GM23338 (cell line): ENCODE measurements at regions not wholly inside any gene's neighbourhood (a gene's known extent, or its start where the extent isn't known, plus 50 kb on each side); places are given as distances from the start of the nearest gene placed in this dataset.

ENCODE experiments used
- ATAC-seq: fragments of 200-7000 bp; cut with Tn5 transposase; 3 replicates; pipeline ENCODE4 v1.9.1; 2020
- DNase-seq: peaks from one replicate; pipeline ENCODE4 v3.0.0-alpha.2; 2015; ENCODE audit warnings: low spot score
- H2AFZ ChIP-seq: fragments of 200-600 bp; sonication (generic); 2 replicates; pipeline ENCODE4 v1.8.0; 2016; ENCODE audit warnings: antibody characterized with exemption, mild to moderate bottlenecking, moderate library complexity
- H3F3A ChIP-seq: fragments of 200-600 bp; sonication (generic); replicated peaks from 2 replicates; pipeline ENCODE4 v1.8.0; 2017; ENCODE audit warnings: antibody characterized with exemption, mixed run types, low read depth
- H3K27ac ChIP-seq: fragments of 200-600 bp; sonication (generic); 2 replicates; pipeline ENCODE4 v1.6.1; 2016; ENCODE audit warnings: low read depth
- H3K27me3 ChIP-seq: fragments of 200-600 bp; sonication (generic); 2 replicates; pipeline ENCODE4 v1.8.0; 2016; ENCODE audit warnings: mild to moderate bottlenecking, mixed run types, moderate library complexity; ENCODE audit not compliant: insufficient read depth
- H3K36me3 ChIP-seq: fragments of 200-600 bp; sonication (generic); 2 replicates; pipeline ENCODE4 v1.8.0; 2016; ENCODE audit warnings: mild to moderate bottlenecking; ENCODE audit not compliant: insufficient read depth
- H3K4me1 ChIP-seq: fragments of 200-600 bp; sonication (generic); 2 replicates; pipeline ENCODE4 v1.8.0; 2016; ENCODE audit warnings: mild to moderate bottlenecking, moderate library complexity; ENCODE audit not compliant: insufficient read depth
- H3K4me2 ChIP-seq: fragments of 200-600 bp; sonication (generic); 2 replicates; pipeline ENCODE4 v1.7.1; 2017; ENCODE audit warnings: mixed run types
- H3K4me3 ChIP-seq: fragments of 200-600 bp; sonication (generic); 2 replicates; pipeline ENCODE4 v1.6.1; 2016; ENCODE audit warnings: mixed run types
- H3K79me2 ChIP-seq: fragments of 200-600 bp; sonication (generic); replicated peaks from 2 replicates; pipeline ENCODE4 v1.8.0; 2017; ENCODE audit warnings: mild to moderate bottlenecking; ENCODE audit not compliant: insufficient read depth
- H3K9me2 ChIP-seq: fragments of 200-600 bp; sonication (generic); 2 replicates; pipeline ENCODE4 v1.8.0; 2017; ENCODE audit not compliant: insufficient read depth
- H4K20me1 ChIP-seq: fragments of 200-600 bp; sonication (generic); replicated peaks from 2 replicates; pipeline ENCODE4 v1.8.0; 2017; ENCODE audit warnings: mild to moderate bottlenecking; ENCODE audit not compliant: insufficient read depth
- H3K27ac Mint-ChIP-seq: 2 replicates; pipeline ENCODE4 v1.8.0; 2020; ENCODE audit warnings: inconsistent platforms, mild to moderate bottlenecking, moderate library complexity, mixed read lengths
- H3K27me3 Mint-ChIP-seq: 3 replicates; pipeline ENCODE4 v1.8.0; 2022; ENCODE audit warnings: low read depth, mild to moderate bottlenecking, moderate library complexity, mixed read lengths, inconsistent platforms; ENCODE audit not compliant: insufficient read depth, poor library complexity
- H3K36me3 Mint-ChIP-seq: 3 replicates; pipeline ENCODE4 v1.8.0; 2021; ENCODE audit warnings: low read depth, mild to moderate bottlenecking, inconsistent platforms, moderate library complexity, mixed read lengths
- H3K4me1 Mint-ChIP-seq: 3 replicates; pipeline ENCODE4 v1.8.0; 2020; ENCODE audit warnings: mild to moderate bottlenecking, inconsistent platforms, mixed read lengths
- H3K4me3 Mint-ChIP-seq: 3 replicates; pipeline ENCODE4 v1.8.0; 2021; ENCODE audit warnings: moderate library complexity, mild to moderate bottlenecking, inconsistent platforms, mixed read lengths
- H3K9me3 Mint-ChIP-seq: 3 replicates; pipeline ENCODE4 v1.8.0; 2020; ENCODE audit warnings: moderate library complexity, mild to moderate bottlenecking, inconsistent platforms, mixed read lengths
- CREB1 ChIP-seq: fragments of 250-450 bp; sonication (Bioruptor Pico); IDR thresholded peaks from 2 replicates; pipeline ENCODE4 v1.5.0; 2020; ENCODE audit warnings: low read depth, mild to moderate bottlenecking, moderate library complexity
- CTCF ChIP-seq, 2 experiments: fragments of 200-600 bp in 1 of 2; sonication (generic) in 1 of 2; conservative IDR thresholded peaks; 2 replicates each; pipeline versions ENCODE4 v1.5.1 to v1.6.1; 2016 to 2017; ENCODE audit warnings: antibody characterized with exemption in 2 of 2, low read depth in 2 of 2, mild to moderate bottlenecking in 2 of 2, moderate library complexity in 1 of 2
- ETS1 ChIP-seq: IDR thresholded peaks from 2 replicates; pipeline ENCODE4 v1.6.1; 2016; ENCODE audit warnings: antibody characterized with exemption
- EZH2 ChIP-seq: fragments of 200-600 bp; sonication (generic); IDR thresholded peaks from one replicate; pipeline ENCODE4 v1.8.0; 2017; ENCODE audit warnings: antibody characterized with exemption, mild to moderate bottlenecking, low read depth; ENCODE audit not compliant: unreplicated experiment
- EZH2phosphoT487 ChIP-seq: fragments of 200-600 bp; sonication (generic); IDR thresholded peaks from one replicate; pipeline ENCODE4 v1.8.1; 2018; ENCODE audit warnings: antibody characterized with exemption; ENCODE audit not compliant: unreplicated experiment
- JUNB ChIP-seq: IDR thresholded peaks from one replicate; pipeline ENCODE4 v1.6.1; 2016; ENCODE audit warnings: antibody characterized with exemption; ENCODE audit not compliant: unreplicated experiment
- NANOG ChIP-seq: IDR thresholded peaks from 2 replicates; pipeline ENCODE4 v1.6.1; 2016; ENCODE audit warnings: antibody characterized with exemption, borderline replicate concordance
- POLR2AphosphoS5 ChIP-seq: IDR thresholded peaks from 2 replicates; pipeline ENCODE4 v1.6.1; 2016; ENCODE audit warnings: antibody characterized with exemption, low read depth
- REST ChIP-seq: IDR thresholded peaks from one replicate; pipeline ENCODE4 v1.6.1; 2018; ENCODE audit warnings: antibody characterized with exemption; ENCODE audit not compliant: unreplicated experiment
- STAT1 ChIP-seq: IDR thresholded peaks from one replicate; pipeline ENCODE4 v1.6.1; 2016; ENCODE audit warnings: antibody characterized with exemption; ENCODE audit not compliant: unreplicated experiment
- ZNF114 ChIP-seq: fragments of 250-450 bp; sonication (Bioruptor Pico); IDR thresholded peaks from 2 replicates; pipeline ENCODE4 v1.5.0; 2020; ENCODE audit warnings: mild to moderate bottlenecking, moderate library complexity
- ZNF331 ChIP-seq: fragments of 250-450 bp; sonication (Bioruptor Pico); IDR thresholded peaks from 2 replicates; pipeline ENCODE4 v1.5.0; 2020; ENCODE audit warnings: low read depth, mild to moderate bottlenecking, moderate library complexity
- ZNF462 ChIP-seq: fragments of 250-450 bp; sonication (Bioruptor Pico); IDR thresholded peaks from 2 replicates; pipeline ENCODE4 v1.5.0; 2020; ENCODE audit warnings: mild to moderate bottlenecking, moderate library complexity

GRCh38 chr12:98228683-98229539 is 286.5 kb upstream of the TMPO start:
- DNase-seq (no peak), ATAC-seq (no peak)
- Mint-ChIP-seq H3K4me3 (no peak overlapping the region), H3K27ac (no peak overlapping the region), H3K27me3 (peaks cover 4% of the 10 kb centered on the region), H3K36me3 (no peaks in the 10 kb centered on the region), H3K4me1 (peaks cover 4% of the 10 kb centered on the region; the same call in 1 of the 3 replicates), H3K9me3 (no peaks in the 10 kb centered on the region)
- no peaks in the 10 kb centered on the region for H4K20me1 ChIP-seq
- no peak overlapping the region for H2AFZ ChIP-seq
- no peaks in the 10 kb centered on the region for H3F3A ChIP-seq
- H3K9me2 ChIP-seq: no peaks in the 10 kb centered on the region
- H3K79me2 ChIP-seq: no peaks in the 10 kb centered on the region
- H3K4me1 ChIP-seq: no peaks in the 10 kb centered on the region
- no peak overlapping the region for H3K4me2 ChIP-seq
- no peaks in the 10 kb centered on the region for H3K36me3 ChIP-seq
- no peak overlapping the region for H3K27ac ChIP-seq
- TF ChIP-seq ZNF331 (CRISPR knock-in tag): no peak
- TF ChIP-seq CTCF (conservative IDR thresholded peaks at IDR 0.05; ENCODE audit: low read depth in 2 of 2): no peak
- no peak for TF ChIP-seq JUNB
- no peak for TF ChIP-seq ZNF114 (CRISPR knock-in tag)
- no peak for TF ChIP-seq EZH2
- no peak for TF ChIP-seq REST
- TF ChIP-seq NANOG: no peak
- TF ChIP-seq CREB1: no peak
- no peak for TF ChIP-seq POLR2AphosphoS5
- no peak for TF ChIP-seq ETS1
- TF ChIP-seq ZNF462 (CRISPR knock-in tag): no peak
- TF ChIP-seq STAT1: no peak
- no peak for TF ChIP-seq EZH2phosphoT487
- no peaks in the 10 kb centered on the region for H3K27me3 ChIP-seq
- no peak overlapping the region for H3K4me3 ChIP-seq
